DND-41 (cell line): ENCODE measurements at regions not wholly inside any gene's neighbourhood (a gene's known extent, or its start where the extent isn't known, plus 50 kb on each side); places are given as distances from the start of the nearest gene placed in this dataset.
A peak's percentile ranks its signal among the peaks of the same experiment; 100 is the strongest.

Experiments
- ATAC-seq: fragments of 200-7000 bp; cut with Tn5 transposase; 3 replicates; pipeline ENCODE4 v1.9.1; 2021; ENCODE audit warnings: low read depth; ENCODE audit not compliant: insufficient read depth
- DNase-seq: peaks from one replicate; pipeline ENCODE4 v3.0.0-alpha.2; 2020
- H2AFZ ChIP-seq: 2 replicates; pipeline ENCODE4 v1.6.0; 2012; ENCODE audit warnings: low read depth, low read length
- H3K27ac ChIP-seq: 2 replicates; pipeline ENCODE4 v1.5.1; 2012; ENCODE audit warnings: low read length, inconsistent platforms
- H3K27me3 ChIP-seq: fragments of 200-600 bp; sonication (generic); 2 replicates; pipeline ENCODE4 v1.6.0; 2012; ENCODE audit warnings: low read length, mild to moderate bottlenecking, inconsistent platforms; ENCODE audit not compliant: insufficient read depth, poor library complexity
- H3K36me3 ChIP-seq: 2 replicates; pipeline ENCODE4 v1.5.1; 2012; ENCODE audit warnings: low read length, inconsistent platforms; ENCODE audit not compliant: insufficient read depth
- H3K4me1 ChIP-seq: 2 replicates; pipeline ENCODE4 v1.5.1; 2012; ENCODE audit warnings: mild to moderate bottlenecking, low read length; ENCODE audit not compliant: insufficient read depth
- H3K4me2 ChIP-seq: 2 replicates; pipeline ENCODE4 v1.6.0; 2012; ENCODE audit warnings: mild to moderate bottlenecking, moderate library complexity, low read length, inconsistent platforms; ENCODE audit not compliant: insufficient read depth
- H3K4me3 ChIP-seq, 2 experiments: fragments of 200-600 bp in 1 of 2; shearing (Covaris generic) in 1 of 2; 2 replicates each; pipeline ENCODE4 v1.5.1; 2012 to 2016; ENCODE audit warnings: inconsistent platforms in 2 of 2, low read length in 2 of 2, mild to moderate bottlenecking in 2 of 2, low read depth in 1 of 2, moderate library complexity in 1 of 2
- H3K79me2 ChIP-seq: 2 replicates; pipeline ENCODE4 v1.6.0; 2012; ENCODE audit warnings: low read length, inconsistent platforms; ENCODE audit not compliant: insufficient read depth
- H3K9ac ChIP-seq: 2 replicates; pipeline ENCODE4 v1.6.0; 2012; ENCODE audit warnings: low read depth, mild to moderate bottlenecking, inconsistent platforms, low read length, moderate library complexity
- H3K9me3 ChIP-seq: 2 replicates; pipeline ENCODE4 v1.5.1; 2012; ENCODE audit warnings: low read length, moderate library complexity, mild to moderate bottlenecking, inconsistent platforms; ENCODE audit not compliant: insufficient read depth, severe bottlenecking
- H4K20me1 ChIP-seq: 2 replicates; pipeline ENCODE4 v1.6.0; 2012; ENCODE audit warnings: low read length; ENCODE audit not compliant: insufficient read depth
- CTCF ChIP-seq: IDR thresholded peaks from 2 replicates; pipeline ENCODE4 v1.5.1; 2012; ENCODE audit warnings: borderline replicate concordance, low read length, moderate library complexity, mild to moderate bottlenecking; ENCODE audit not compliant: poor library complexity, severe bottlenecking; ENCODE audit errors: extremely low read depth
- EZH2 ChIP-seq: IDR thresholded peaks from 3 replicates; pipeline ENCODE4 v1.6.1; 2012; ENCODE audit warnings: borderline replicate concordance, low read depth, mild to moderate bottlenecking, moderate library complexity, low read length, inconsistent platforms; ENCODE audit not compliant: severe bottlenecking

GRCh38 chr12:24404086-24404815 is 454.8 kb upstream of the SOX5 start:
- no peak overlapping the region for H3K4me2 ChIP-seq
- no peak overlapping the region for H3K9ac ChIP-seq

GRCh38 chr12:24400533-24400932 is 451.1 kb upstream of the SOX5 start:
- no peak overlapping the region for H3K9ac ChIP-seq
- H3K79me2 ChIP-seq, result no peaks in the 10 kb centered on the region
- no peak overlapping the region for H2AFZ ChIP-seq
- H4K20me1 ChIP-seq, result no peaks in the 10 kb centered on the region
- no peaks in the 10 kb centered on the region for H3K9me3 ChIP-seq
- H3K4me3 ChIP-seq, result no peak overlapping the region
- DNase-seq, result no peak
- H3K36me3 ChIP-seq, result no peaks in the 10 kb centered on the region
- ATAC-seq, result no peak
- no peak for TF ChIP-seq CTCF
- no peak for TF ChIP-seq EZH2
- no peak overlapping the region for H3K4me2 ChIP-seq
- peaks cover 13% of the 10 kb centered on the region for H3K4me1 ChIP-seq
- no peaks in the 10 kb centered on the region for H3K27me3 ChIP-seq
- H3K27ac ChIP-seq, result no peak overlapping the region

More at GRCh38 chr12:24404086-24404815, 454.8 kb upstream of the SOX5 start:
- Histone ChIP-seq H3K9me3 (no peaks in the 10 kb centered on the region), H3K36me3 (no peaks in the 10 kb centered on the region), H3K4me1 (peaks cover 19% of the 10 kb centered on the region), H3K27me3 (no peaks in the 10 kb centered on the region), H3K4me3 (no peak overlapping the region), H3K79me2 (no peaks in the 10 kb centered on the region; the same call in 1 of the 2 replicates), H3K27ac (no peak overlapping the region), H2AFZ (no peak overlapping the region), H4K20me1 (no peaks in the 10 kb centered on the region)
- ATAC-seq, result no peak
- no peak for DNase-seq
- no peak for TF ChIP-seq EZH2
- TF ChIP-seq CTCF, result no peak

GRCh38 chr12:24398605-24399004 is 449.1 kb upstream of the SOX5 start:
- Histone ChIP-seq H3K79me2 (no peaks in the 10 kb centered on the region), H2AFZ (0 out of 2 replicates have a peak overlapping the region, but pooled peaks have one; percentile 17), H3K4me1 (peaks cover 13% of the 10 kb centered on the region), H3K27me3 (no peaks in the 10 kb centered on the region), H3K9ac (no peak overlapping the region), H3K36me3 (no peaks in the 10 kb centered on the region), H4K20me1 (no peaks in the 10 kb centered on the region), H3K9me3 (no peaks in the 10 kb centered on the region), H3K27ac (peak overlapping the region; percentile 35; the same call in 1 of the 2 replicates), H3K4me3 (no peak overlapping the region), H3K4me2 (peak overlapping the region; percentile 19; the same call in 1 of the 2 replicates)
- TF ChIP-seq CTCF, result no peak
- ATAC-seq (peak; percentile 87), DNase-seq (peak; percentile 44)

- no peaks in the 10 kb centered on the region for H3K79me2 ChIP-seq
- no peak overlapping the region for H3K4me2 ChIP-seq
- no peak overlapping the region; the same call in 1 of the 2 replicates for H2AFZ ChIP-seq
- no peaks in the 10 kb centered on the region for H3K27me3 ChIP-seq
- no peak overlapping the region for H3K9ac ChIP-seq
- no peaks in the 10 kb centered on the region for H3K9me3 ChIP-seq
- H4K20me1 ChIP-seq, result no peaks in the 10 kb centered on the region
- no peak for DNase-seq
- peaks cover 13% of the 10 kb centered on the region for H3K4me1 ChIP-seq
- H3K36me3 ChIP-seq, result no peaks in the 10 kb centered on the region
- H3K4me3 ChIP-seq, result no peak overlapping the region
- no peak for ATAC-seq
- no peak overlapping the region for H3K27ac ChIP-seq
- no peak for TF ChIP-seq CTCF
- no peak for TF ChIP-seq EZH2
Observed at GRCh38 chr12:24396224-24396623, 446.8 kb upstream of the SOX5 start.
